RWPE2 (cell line): ENCODE measurements at regions not wholly inside any gene's neighbourhood (a gene's known extent, or its start where the extent isn't known, plus 50 kb on each side); places are given as distances from the start of the nearest gene placed in this dataset.
A peak's percentile ranks its signal among the peaks of the same experiment; 100 is the strongest.
"Not testable (repeated sequence)": the region's sequence is repeated elsewhere in the genome, so short reads cannot be mapped to it uniquely, and the experiment has no call there.

Experiments
- ATAC-seq: fragments of 200-7000 bp; cut with Tn5 transposase; 3 replicates; pipeline ENCODE4 v1.9.1; 2021; ENCODE audit warnings: low read depth
- DNase-seq: peaks from one replicate; pipeline ENCODE4 v3.0.0-alpha.2; 2020; ENCODE audit warnings: low spot score
- H3K27ac ChIP-seq: fragments of 450-650 bp; 2 replicates; pipeline ENCODE4 v1.5.1; 2017; ENCODE audit warnings: mild to moderate bottlenecking; ENCODE audit not compliant: poor library complexity, severe bottlenecking
- H3K27me3 ChIP-seq: fragments of 250-450 bp; sonication (Bioruptor Pico); 2 replicates; pipeline ENCODE4 v1.5.1; 2021; ENCODE audit warnings: mild to moderate bottlenecking, moderate library complexity; ENCODE audit not compliant: insufficient read depth, poor library complexity, severe bottlenecking
- H3K36me3 ChIP-seq: fragments of 250-450 bp; sonication (Bioruptor Pico); 2 replicates; pipeline ENCODE4 v1.5.1; 2020; ENCODE audit warnings: low read depth, mild to moderate bottlenecking, moderate library complexity
- H3K4me1 ChIP-seq: fragments of 250-450 bp; sonication (Bioruptor Pico); 2 replicates; pipeline ENCODE4 v1.5.1; 2021; ENCODE audit warnings: mild to moderate bottlenecking, moderate library complexity; ENCODE audit not compliant: insufficient read depth, poor library complexity, severe bottlenecking
- H3K4me3 ChIP-seq: fragments of 250-450 bp; sonication (Bioruptor Pico); 2 replicates; pipeline ENCODE4 v1.5.1; 2021; ENCODE audit warnings: mild to moderate bottlenecking, moderate library complexity; ENCODE audit not compliant: severe bottlenecking
- H3K9me3 ChIP-seq: fragments of 250-450 bp; sonication (Bioruptor Pico); 2 replicates; pipeline ENCODE4 v1.5.1; 2021; ENCODE audit warnings: mild to moderate bottlenecking, moderate library complexity; ENCODE audit not compliant: severe bottlenecking
- CTCF ChIP-seq: fragments of 450-650 bp; IDR thresholded peaks from one replicate; pipeline ENCODE4 v1.5.1; 2017; ENCODE audit warnings: mild to moderate bottlenecking, moderate library complexity; ENCODE audit not compliant: poor library complexity, severe bottlenecking

- DNase-seq (no peak), ATAC-seq (no peak)
- Histone ChIP-seq H3K27ac (no peak overlapping the region), H3K4me3 (no peak overlapping the region), H3K27me3 (no peaks in the 10 kb centered on the region), H3K9me3 (no peaks in the 10 kb centered on the region), H3K36me3 (no peaks in the 10 kb centered on the region), H3K4me1 (no peaks in the 10 kb centered on the region)
- no peak for TF ChIP-seq CTCF
Observed at GRCh38 chr4:14919785-14920184, 82.5 kb upstream of the CPEB2 start.

DNA sequence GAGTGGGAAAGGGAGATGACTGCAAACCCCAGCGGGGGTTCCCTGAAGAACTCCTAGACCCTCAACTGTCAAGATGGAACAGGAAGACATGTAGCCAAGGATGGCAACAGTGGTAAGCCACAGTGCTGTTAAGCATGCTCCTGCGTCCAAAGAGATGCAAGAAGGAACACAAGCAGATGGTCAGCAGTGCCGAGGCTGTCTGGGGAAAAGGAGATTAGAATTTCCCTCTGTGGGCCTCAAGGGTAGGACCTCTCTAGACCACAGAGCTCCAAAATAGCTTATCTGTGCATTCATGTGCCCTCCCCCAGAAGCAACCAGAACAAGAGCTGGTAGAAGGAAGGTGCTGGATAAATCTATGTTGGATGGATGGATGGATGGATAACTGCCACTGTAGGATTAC, 82.0 kb upstream of the CPEB2 start:
- TF ChIP-seq CTCF = no peak
- ATAC-seq = no peak
- DNase-seq = no peak
- Histone ChIP-seq H3K27ac (no peak overlapping the region), H3K4me3 (no peak overlapping the region), H3K36me3 (no peaks in the 10 kb centered on the region), H3K27me3 (no peaks in the 10 kb centered on the region), H3K9me3 (no peaks in the 10 kb centered on the region), H3K4me1 (no peaks in the 10 kb centered on the region)

GRCh38 chr4:14920759-14921320, 81.4 kb upstream of the CPEB2 start:
- Histone ChIP-seq H3K4me1 (no peaks in the 10 kb centered on the region), H3K4me3 (no peak overlapping the region), H3K27me3 (no peaks in the 10 kb centered on the region), H3K9me3 (no peaks in the 10 kb centered on the region), H3K36me3 (no peaks in the 10 kb centered on the region), H3K27ac (no peak overlapping the region)
- TF ChIP-seq CTCF = no peak
- ATAC-seq = peak; percentile 37; the same call in 1 of the 3 replicates
- DNase-seq = no peak

GRCh38 chr4:14921781-14922180, 80.5 kb upstream of the CPEB2 start:
- H3K27me3 ChIP-seq, H3K4me3 ChIP-seq, ATAC-seq, H3K9me3 ChIP-seq, H3K4me1 ChIP-seq, H3K27ac ChIP-seq, DNase-seq, H3K36me3 ChIP-seq: not testable (repeated sequence)

DNA sequence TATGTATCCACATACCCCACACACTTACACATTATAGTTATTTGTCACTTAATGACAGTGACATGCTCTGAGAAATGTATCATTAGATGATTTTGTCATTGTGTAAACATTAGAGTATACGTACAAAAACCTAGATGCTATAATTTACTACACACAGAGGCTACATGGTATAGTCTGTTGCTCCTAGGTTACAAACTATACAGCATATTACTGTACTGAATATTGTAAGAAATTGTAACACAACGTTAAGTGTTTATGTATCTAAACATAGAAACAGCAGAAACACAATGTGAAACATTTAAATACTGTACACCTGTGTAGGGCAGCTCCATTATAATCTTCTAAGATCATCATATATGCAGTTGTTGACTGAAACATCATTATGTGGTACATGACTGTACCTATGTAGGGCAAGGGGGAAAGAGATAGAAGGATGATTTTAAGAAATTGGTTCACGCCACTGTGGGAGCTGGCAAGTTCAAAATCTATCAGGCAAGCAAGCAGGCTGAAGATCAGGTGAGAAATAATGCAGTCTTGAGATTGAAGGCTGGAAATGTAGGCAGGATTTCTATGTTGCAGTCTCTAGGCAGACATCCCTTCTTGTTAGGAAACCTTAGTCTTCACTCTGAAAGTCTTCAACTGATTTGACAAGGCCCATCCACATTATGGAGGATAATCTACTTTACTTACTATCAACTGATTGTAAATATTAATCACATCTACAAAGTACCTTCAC, 78.0 kb upstream of the CPEB2 start:
- ATAC-seq (no peak), DNase-seq (no peak)
- H3K9me3 ChIP-seq = no peaks in the 10 kb centered on the region
- no peaks in the 10 kb centered on the region for H3K4me1 ChIP-seq
- TF ChIP-seq CTCF = no peak
- no peak overlapping the region for H3K4me3 ChIP-seq
- no peaks in the 10 kb centered on the region for H3K36me3 ChIP-seq
- no peaks in the 10 kb centered on the region for H3K27me3 ChIP-seq
- no peak overlapping the region for H3K27ac ChIP-seq
